Ascending aorta (tissue), 2 donors: ENCODE measurements at regions not wholly inside any gene's neighbourhood (a gene's known extent, or its start where the extent isn't known, plus 50 kb on each side); places are given as distances from the start of the nearest gene placed in this dataset.

ENCODE experiments used
- DNase-seq, 2 donors: peaks; one replicate each; pipeline ENCODE4 v3.0.0-alpha.2; 2019; ENCODE audit warnings: low spot score in 2 of 2
- H3K27ac ChIP-seq, 2 donors: fragments of 200-600 bp; sonication (generic); one replicate each; pipeline ENCODE4 v1.5.1; 2016 to 2017; ENCODE audit warnings: mild to moderate bottlenecking in 1 of 2
- H3K27me3 ChIP-seq: fragments of 200-600 bp; sonication (generic); one replicate; pipeline ENCODE4 v1.5.1; 2017
- H3K36me3 ChIP-seq, 2 donors: fragments of 200-600 bp; sonication (generic); one replicate each; pipeline ENCODE4 v1.5.1; 2016
- H3K4me1 ChIP-seq, 2 donors: fragments of 200-600 bp; sonication (generic); one replicate each; pipeline ENCODE4 v1.5.1; 2016 to 2017; ENCODE audit warnings: mild to moderate bottlenecking in 1 of 2
- H3K4me3 ChIP-seq, 2 donors: fragments of 200-600 bp; sonication (generic); one replicate each; pipeline ENCODE4 v1.5.1; 2016 to 2017; ENCODE audit warnings: mild to moderate bottlenecking in 1 of 2
- H3K9me3 ChIP-seq, 2 donors: fragments of 200-600 bp; sonication (generic); one replicate each; pipeline ENCODE4 v1.5.1; 2016
- CTCF ChIP-seq, 3 experiments: fragments of 200-600 bp in 2 of 3; fragments of 450-650 bp in 1 of 3; sonication (generic) in 2 of 3; IDR thresholded peaks; one replicate each; pipeline ENCODE4 v1.5.1; 2016 to 2019; ENCODE audit warnings: antibody characterized with exemption in 3 of 3, mild to moderate bottlenecking in 1 of 3, moderate library complexity in 1 of 3
- intact Hi-C: fragments of 100-400 bp; cut with DNase I; formaldehyde crosslinking; loops from one replicate; pipeline ENCODE4 v1.15.1; 2023

- no peak for TF ChIP-seq CTCF (IDR thresholded peaks at IDR 0.05)
- no peak for DNase-seq
- H3K9me3 ChIP-seq, result no peaks in the 10 kb centered on the region
- intact Hi-C loops, result no loop called here
- no peak overlapping the region for H3K4me3 ChIP-seq
- H3K27me3 ChIP-seq, result no peaks in the 10 kb centered on the region
- H3K36me3 ChIP-seq, result no peaks in the 10 kb centered on the region
- no peak overlapping the region for H3K27ac ChIP-seq
- no peaks in the 10 kb centered on the region for H3K4me1 ChIP-seq
Measured at GRCh38 chr5:139733698-139734538, 61.7 kb upstream of the PSD2 start.

- Histone ChIP-seq H3K27ac (no peak overlapping the region), H3K4me1 (no peaks in the 10 kb centered on the region), H3K9me3 (no peaks in the 10 kb centered on the region), H3K27me3 (no peaks in the 10 kb centered on the region), H3K4me3 (no peak overlapping the region), H3K36me3 (no peaks in the 10 kb centered on the region)
- no peak for DNase-seq
- no peak for TF ChIP-seq CTCF (IDR thresholded peaks at IDR 0.05)
- intact Hi-C loops, result no loop called here
Measured at GRCh38 chr5:139734539-139734916, 61.1 kb upstream of the PSD2 start.

GRCh38 chr5:139738193-139739149 lies 57.1 kb upstream of the PSD2 start:
- DNase-seq, result no peak
- Histone ChIP-seq H3K4me1 (no peaks in the 10 kb centered on the region), H3K27me3 (no peaks in the 10 kb centered on the region), H3K9me3 (no peaks in the 10 kb centered on the region), H3K36me3 (no peaks in the 10 kb centered on the region), H3K27ac (no peak overlapping the region), H3K4me3 (no peak overlapping the region)
- intact Hi-C loops, result no loop called here
- TF ChIP-seq CTCF (IDR thresholded peaks at IDR 0.05), result no peak

- no peaks in the 10 kb centered on the region for H3K9me3 ChIP-seq
- DNase-seq, result no peak
- H3K27me3 ChIP-seq, result no peaks in the 10 kb centered on the region
- no peak for TF ChIP-seq CTCF (IDR thresholded peaks at IDR 0.05)
- no peaks in the 10 kb centered on the region for H3K36me3 ChIP-seq
- intact Hi-C loops, result no loop called here
- H3K4me3 ChIP-seq, result no peak overlapping the region
- no peak overlapping the region for H3K27ac ChIP-seq
- no peaks in the 10 kb centered on the region for H3K4me1 ChIP-seq
Measured at GRCh38 chr5:139739150-139739974, 56.2 kb upstream of the PSD2 start.
